GM21717 (cell line): ENCODE measurements at regions not wholly inside any gene's neighbourhood (a gene's known extent, or its start where the extent isn't known, plus 50 kb on each side); places are given as distances from the start of the nearest gene placed in this dataset.

ENCODE experiments used
- ATAC-seq: cut with Tn5 transposase; IDR thresholded peaks from one replicate; pipeline ENCODE4 v1.9.1; 2021; ENCODE audit warnings: mild to moderate bottlenecking, moderate library complexity; ENCODE audit not compliant: unreplicated experiment

GRCh38 chr5:125037530-125037929, 291.1 kb upstream of the ZNF608 start:
- no peak for ATAC-seq

- ATAC-seq, result no peak
Measured at GRCh38 chr5:125038477-125038876, 292.0 kb upstream of the ZNF608 start.

- ATAC-seq, result no peak
Measured at GRCh38 chr5:125041798-125042197, 295.4 kb upstream of the ZNF608 start.

- ATAC-seq, result no peak
Measured at GRCh38 chr5:125042261-125042890, 295.9 kb upstream of the ZNF608 start.

GRCh38 chr5:125043781-125044391, 297.4 kb upstream of the ZNF608 start:
- no peak for ATAC-seq

GRCh38 chr5:125044491-125045282, 298.2 kb upstream of the ZNF608 start:
- no peak for ATAC-seq

GRCh38 chr5:125045646-125046045, 299.2 kb upstream of the ZNF608 start:
- no peak for ATAC-seq

- ATAC-seq, result no peak
Measured at GRCh38 chr5:125046838-125047237, 300.4 kb upstream of the ZNF608 start.

- no peak for ATAC-seq
Measured at GRCh38 chr5:125047871-125048270, 301.4 kb upstream of the ZNF608 start.

- ATAC-seq, result no peak
Measured at GRCh38 chr5:125049721-125050702, 303.6 kb upstream of the ZNF608 start.

GRCh38 chr5:125050926-125051325, 304.5 kb upstream of the ZNF608 start:
- no peak for ATAC-seq

GRCh38 chr5:125052584-125052983, 306.1 kb upstream of the ZNF608 start:
- ATAC-seq, result no peak

GRCh38 chr5:125053179-125053578, 306.7 kb upstream of the ZNF608 start:
- no peak for ATAC-seq

- ATAC-seq, result no peak
Measured at GRCh38 chr5:125054146-125054545, 307.7 kb upstream of the ZNF608 start.

GRCh38 chr5:125056671-125057485, 310.4 kb upstream of the ZNF608 start:
- no peak for ATAC-seq

- ATAC-seq, result no peak
Measured at GRCh38 chr5:125057912-125058826, 311.7 kb upstream of the ZNF608 start.

- ATAC-seq, result no peak
Measured at GRCh38 chr5:125059255-125060002, 313.0 kb upstream of the ZNF608 start.

GRCh38 chr5:125061726-125062125, 315.3 kb upstream of the ZNF608 start:
- no peak for ATAC-seq
